KMS-11 (cell line): ENCODE measurements at regions not wholly inside any gene's neighbourhood (a gene's known extent, or its start where the extent isn't known, plus 50 kb on each side); places are given as distances from the start of the nearest gene placed in this dataset.

Experiments
- H2AFZ ChIP-seq: fragments of 200-600 bp; sonication (generic); 2 replicates; pipeline ENCODE4 v1.6.1; 2016; ENCODE audit warnings: antibody characterized with exemption, mixed run types, low read depth
- H3K27ac ChIP-seq: fragments of 200-600 bp; sonication (generic); 2 replicates; pipeline ENCODE4 v1.6.1; 2016; ENCODE audit warnings: mild to moderate bottlenecking, mixed run types
- H3K27me3 ChIP-seq: fragments of 200-600 bp; sonication (generic); 2 replicates; pipeline ENCODE4 v1.6.1; 2017; ENCODE audit warnings: mild to moderate bottlenecking, low read depth, mixed run types, moderate library complexity; ENCODE audit not compliant: insufficient read depth
- H3K36me3 ChIP-seq: fragments of 200-600 bp; sonication (generic); 2 replicates; pipeline ENCODE4 v1.6.1; 2017; ENCODE audit warnings: mild to moderate bottlenecking, mixed run types; ENCODE audit not compliant: insufficient read depth
- H3K4me1 ChIP-seq: fragments of 200-600 bp; sonication (generic); 2 replicates; pipeline ENCODE4 v1.6.1; 2016; ENCODE audit warnings: mild to moderate bottlenecking, low read depth, mixed run types; ENCODE audit not compliant: poor library complexity, severe bottlenecking
- H3K4me2 ChIP-seq: fragments of 200-600 bp; sonication (generic); 2 replicates; pipeline ENCODE4 v1.7.0; 2016; ENCODE audit warnings: mild to moderate bottlenecking, mixed run types
- H3K4me3 ChIP-seq: fragments of 200-600 bp; sonication (generic); IDR thresholded peaks from 2 replicates; pipeline ENCODE4 v1.6.1; 2017; ENCODE audit warnings: low read depth, low read length, mixed read lengths; ENCODE audit not compliant: insufficient read depth
- H3K79me2 ChIP-seq: fragments of 200-600 bp; sonication (generic); 2 replicates; pipeline ENCODE4 v1.6.1; 2016; ENCODE audit warnings: low read depth, mixed run types; ENCODE audit not compliant: insufficient read depth
- H3K9ac ChIP-seq: fragments of 200-600 bp; sonication (generic); 2 replicates; pipeline ENCODE4 v1.6.1; 2016; ENCODE audit warnings: mild to moderate bottlenecking, mixed run types
- H4K20me1 ChIP-seq: fragments of 200-600 bp; sonication (generic); 2 replicates; pipeline ENCODE4 v1.6.1; 2016; ENCODE audit warnings: mild to moderate bottlenecking, mixed run types; ENCODE audit not compliant: insufficient read depth
- TF ChIP-seq, protein P1 (sequence below): fragments of 200-600 bp; sonication (generic); conservative IDR thresholded peaks from 2 replicates; pipeline ENCODE4 v1.6.1; 2017; ENCODE audit warnings: low read depth, mild to moderate bottlenecking, antibody characterized with exemption, low read length, moderate library complexity, mixed read lengths

DNA sequence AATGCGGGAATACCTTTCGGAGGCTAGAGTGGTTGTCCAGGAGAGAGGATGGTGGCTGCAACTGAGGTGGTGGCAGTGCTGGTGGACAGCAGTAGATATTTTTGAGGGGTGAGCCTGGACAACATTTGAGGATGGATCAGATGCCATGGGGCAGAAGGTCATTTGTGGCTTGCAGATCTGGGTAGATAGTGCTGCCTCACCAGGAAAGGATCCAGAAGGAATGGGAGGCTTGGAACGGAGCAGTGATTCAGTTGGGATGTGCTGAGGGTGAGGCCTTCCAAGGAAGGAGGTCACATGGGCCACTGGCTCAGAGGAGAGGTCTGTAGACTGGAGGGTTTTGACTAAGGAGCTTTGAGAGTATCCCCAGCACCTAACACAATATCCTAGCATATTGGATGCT, 110.8 kb upstream of the KAZN start:
- H4K20me1 ChIP-seq = no peaks in the 10 kb centered on the region
- TF ChIP-seq, protein P1, sequence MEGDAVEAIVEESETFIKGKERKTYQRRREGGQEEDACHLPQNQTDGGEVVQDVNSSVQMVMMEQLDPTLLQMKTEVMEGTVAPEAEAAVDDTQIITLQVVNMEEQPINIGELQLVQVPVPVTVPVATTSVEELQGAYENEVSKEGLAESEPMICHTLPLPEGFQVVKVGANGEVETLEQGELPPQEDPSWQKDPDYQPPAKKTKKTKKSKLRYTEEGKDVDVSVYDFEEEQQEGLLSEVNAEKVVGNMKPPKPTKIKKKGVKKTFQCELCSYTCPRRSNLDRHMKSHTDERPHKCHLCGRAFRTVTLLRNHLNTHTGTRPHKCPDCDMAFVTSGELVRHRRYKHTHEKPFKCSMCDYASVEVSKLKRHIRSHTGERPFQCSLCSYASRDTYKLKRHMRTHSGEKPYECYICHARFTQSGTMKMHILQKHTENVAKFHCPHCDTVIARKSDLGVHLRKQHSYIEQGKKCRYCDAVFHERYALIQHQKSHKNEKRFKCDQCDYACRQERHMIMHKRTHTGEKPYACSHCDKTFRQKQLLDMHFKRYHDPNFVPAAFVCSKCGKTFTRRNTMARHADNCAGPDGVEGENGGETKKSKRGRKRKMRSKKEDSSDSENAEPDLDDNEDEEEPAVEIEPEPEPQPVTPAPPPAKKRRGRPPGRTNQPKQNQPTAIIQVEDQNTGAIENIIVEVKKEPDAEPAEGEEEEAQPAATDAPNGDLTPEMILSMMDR = no peak
- no peak overlapping the region for H3K4me2 ChIP-seq
- H3K27me3 ChIP-seq = no peaks in the 10 kb centered on the region; the same call in 1 of the 2 replicates
- no peak overlapping the region for H2AFZ ChIP-seq
- no peak overlapping the region for H3K4me3 ChIP-seq
- no peaks in the 10 kb centered on the region for H3K4me1 ChIP-seq
- no peaks in the 10 kb centered on the region for H3K79me2 ChIP-seq
- no peak overlapping the region for H3K9ac ChIP-seq
- H3K27ac ChIP-seq = no peak overlapping the region
- H3K36me3 ChIP-seq = no peaks in the 10 kb centered on the region

- H2AFZ ChIP-seq = no peak overlapping the region
- H3K79me2 ChIP-seq = no peaks in the 10 kb centered on the region
- TF ChIP-seq, protein P1 = no peak
- H3K9ac ChIP-seq = no peak overlapping the region
- H3K4me1 ChIP-seq = no peaks in the 10 kb centered on the region
- H3K4me3 ChIP-seq = no peak overlapping the region
- H4K20me1 ChIP-seq = no peaks in the 10 kb centered on the region
- no peaks in the 10 kb centered on the region for H3K36me3 ChIP-seq
- 0 out of 2 replicates have a peak, but pooled peaks cover 2% of the 10 kb centered on the region for H3K27me3 ChIP-seq
- H3K4me2 ChIP-seq = no peak overlapping the region
- H3K27ac ChIP-seq = no peak overlapping the region
Measured at GRCh38 chr1:14494911-14495310, 103.6 kb upstream of the KAZN start.

DNA sequence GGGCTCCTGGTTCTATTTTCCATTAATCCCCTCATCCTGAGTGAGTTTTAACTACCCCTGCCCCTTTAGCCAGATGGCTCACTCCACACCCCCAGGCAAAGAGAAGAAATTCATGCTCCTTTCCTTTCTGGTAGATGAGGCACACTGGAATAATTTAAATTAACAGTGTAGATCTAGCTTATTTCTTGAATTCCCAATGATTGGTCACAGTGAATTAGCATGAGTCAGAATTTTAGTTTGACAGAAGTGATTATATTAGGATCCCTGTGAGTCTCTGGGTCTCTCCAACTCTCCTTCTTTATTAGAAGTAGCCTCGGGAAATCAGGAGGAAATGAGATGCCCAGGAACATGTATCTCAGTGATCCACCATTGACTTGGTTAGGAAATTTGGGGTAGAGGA, 103.1 kb upstream of the KAZN start:
- 0 out of 2 replicates have a peak, but pooled peaks cover 2% of the 10 kb centered on the region for H3K27me3 ChIP-seq
- H3K79me2 ChIP-seq = no peaks in the 10 kb centered on the region
- TF ChIP-seq, protein P1 = no peak
- no peak overlapping the region for H3K4me3 ChIP-seq
- H3K27ac ChIP-seq = no peak overlapping the region
- no peak overlapping the region for H2AFZ ChIP-seq
- no peak overlapping the region for H3K9ac ChIP-seq
- no peaks in the 10 kb centered on the region for H3K36me3 ChIP-seq
- no peak overlapping the region for H3K4me2 ChIP-seq
- H4K20me1 ChIP-seq = no peaks in the 10 kb centered on the region
- no peaks in the 10 kb centered on the region for H3K4me1 ChIP-seq

GRCh38 chr1:14495996-14496395, 102.5 kb upstream of the KAZN start:
- H3K4me1 ChIP-seq = no peaks in the 10 kb centered on the region
- no peak overlapping the region for H3K27ac ChIP-seq
- H2AFZ ChIP-seq = no peak overlapping the region
- H3K27me3 ChIP-seq = 0 out of 2 replicates have a peak, but pooled peaks cover 2% of the 10 kb centered on the region
- H3K4me2 ChIP-seq = no peak overlapping the region
- no peak overlapping the region for H3K9ac ChIP-seq
- no peak overlapping the region for H3K4me3 ChIP-seq
- no peaks in the 10 kb centered on the region for H4K20me1 ChIP-seq
- TF ChIP-seq, protein P1 = no peak
- H3K79me2 ChIP-seq = no peaks in the 10 kb centered on the region
- H3K36me3 ChIP-seq = no peaks in the 10 kb centered on the region
